ENCODE measurements at regions not wholly inside any gene's neighbourhood (a gene's known extent, or its start where the extent isn't known, plus 50 kb on each side); places are given as distances from the start of the nearest gene placed in this dataset.
"Not testable (repeated sequence)": the region's sequence is repeated elsewhere in the genome, so short reads cannot be mapped to it uniquely, and the experiment has no call there.

DNA sequence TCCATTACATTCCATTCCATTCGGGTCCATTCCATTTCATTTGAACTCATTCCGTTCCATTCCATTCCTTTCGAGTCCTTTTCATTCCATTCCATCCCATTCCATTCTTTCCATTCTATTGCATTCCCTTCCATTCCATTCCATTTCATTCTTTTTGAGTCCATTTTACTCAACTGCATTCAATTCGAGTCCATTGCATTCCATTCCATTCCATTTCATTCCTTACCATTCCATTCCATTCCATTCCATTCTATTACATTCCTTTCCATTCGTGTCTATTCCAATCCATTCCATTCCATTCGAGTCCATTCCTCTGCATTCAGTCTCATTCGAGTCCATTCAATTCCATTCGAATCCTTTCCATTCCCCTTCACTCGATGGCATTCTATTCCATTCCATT is 1128.8 kb downstream of the RPIA start:
- Histone ChIP-seq H2AFZ (ENCODE audit: low read length) (no peak overlapping the region), H3K27me3 (ENCODE audit: insufficient read depth, low read length) (no peaks in the 10 kb centered on the region), H3K36me3 (ENCODE audit: insufficient read depth, low read length) (no peaks in the 10 kb centered on the region), H3K4me3 (ENCODE audit: insufficient read depth, low read length) (no peak overlapping the region), H4K20me1 (ENCODE audit: insufficient read depth, low read length) (no peaks in the 10 kb centered on the region), H3K4me1 (ENCODE audit: insufficient read depth, low read length) (no peaks in the 10 kb centered on the region), H3K27ac (ENCODE audit: low read depth, low read length) (no peak overlapping the region), H3K9me3 (ENCODE audit: low read depth, low read length) (peaks cover 41% of the 10 kb centered on the region), H3K4me2 (ENCODE audit: insufficient read depth, low read length) (no peak overlapping the region), H3K79me2 (ENCODE audit: insufficient read depth, low read length) (no peaks in the 10 kb centered on the region)
- DNase-seq (ENCODE audit: insufficient read length, low spot score, missing footprints) = no peak
- TF ChIP-seq, protein P1, sequence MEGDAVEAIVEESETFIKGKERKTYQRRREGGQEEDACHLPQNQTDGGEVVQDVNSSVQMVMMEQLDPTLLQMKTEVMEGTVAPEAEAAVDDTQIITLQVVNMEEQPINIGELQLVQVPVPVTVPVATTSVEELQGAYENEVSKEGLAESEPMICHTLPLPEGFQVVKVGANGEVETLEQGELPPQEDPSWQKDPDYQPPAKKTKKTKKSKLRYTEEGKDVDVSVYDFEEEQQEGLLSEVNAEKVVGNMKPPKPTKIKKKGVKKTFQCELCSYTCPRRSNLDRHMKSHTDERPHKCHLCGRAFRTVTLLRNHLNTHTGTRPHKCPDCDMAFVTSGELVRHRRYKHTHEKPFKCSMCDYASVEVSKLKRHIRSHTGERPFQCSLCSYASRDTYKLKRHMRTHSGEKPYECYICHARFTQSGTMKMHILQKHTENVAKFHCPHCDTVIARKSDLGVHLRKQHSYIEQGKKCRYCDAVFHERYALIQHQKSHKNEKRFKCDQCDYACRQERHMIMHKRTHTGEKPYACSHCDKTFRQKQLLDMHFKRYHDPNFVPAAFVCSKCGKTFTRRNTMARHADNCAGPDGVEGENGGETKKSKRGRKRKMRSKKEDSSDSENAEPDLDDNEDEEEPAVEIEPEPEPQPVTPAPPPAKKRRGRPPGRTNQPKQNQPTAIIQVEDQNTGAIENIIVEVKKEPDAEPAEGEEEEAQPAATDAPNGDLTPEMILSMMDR (IDR thresholded peaks at IDR 0.05; ENCODE audit: extremely low read depth, low read depth, low read length) = no peak

DNA sequence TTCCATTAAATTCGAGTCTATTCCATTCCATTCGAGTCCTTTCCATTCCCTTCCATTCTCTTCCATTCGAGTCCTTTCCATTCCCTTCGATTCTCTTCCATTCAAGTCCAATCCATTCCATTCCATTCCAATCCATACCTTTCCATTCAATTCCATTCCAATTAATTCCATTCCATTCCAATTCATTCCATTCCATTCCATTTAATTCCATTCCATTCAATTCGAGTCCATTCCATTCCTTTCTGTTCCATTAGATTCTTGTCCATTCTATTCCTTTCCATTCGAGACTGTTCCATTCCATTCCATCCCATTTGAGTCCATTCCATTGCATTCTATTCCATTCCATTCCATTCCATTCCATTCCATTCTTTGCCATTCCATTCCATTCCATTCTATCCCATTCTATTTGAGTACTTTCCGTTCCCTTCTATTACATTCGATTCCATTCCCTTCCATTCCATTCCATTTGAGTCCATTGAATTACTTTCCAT is 1130.0 kb downstream of the RPIA start:
- Histone ChIP-seq H3K27me3 (ENCODE audit: insufficient read depth, low read length) (no peaks in the 10 kb centered on the region), H3K4me1 (ENCODE audit: insufficient read depth, low read length) (no peaks in the 10 kb centered on the region), H3K4me3 (ENCODE audit: insufficient read depth, low read length) (no peak overlapping the region), H3K9me3 (ENCODE audit: low read depth, low read length) (peaks cover 44% of the 10 kb centered on the region), H3K27ac (ENCODE audit: low read depth, low read length) (no peak overlapping the region), H3K36me3 (ENCODE audit: insufficient read depth, low read length) (no peaks in the 10 kb centered on the region), H4K20me1 (ENCODE audit: insufficient read depth, low read length) (no peaks in the 10 kb centered on the region), H3K79me2 (ENCODE audit: insufficient read depth, low read length) (no peaks in the 10 kb centered on the region), H3K4me2 (ENCODE audit: insufficient read depth, low read length) (no peak overlapping the region), H2AFZ (ENCODE audit: low read length) (no peak overlapping the region)
- no peak for DNase-seq (ENCODE audit: insufficient read length, low spot score, missing footprints)
- TF ChIP-seq, protein P1 (IDR thresholded peaks at IDR 0.05; ENCODE audit: extremely low read depth, low read depth, low read length) = no peak

DNA sequence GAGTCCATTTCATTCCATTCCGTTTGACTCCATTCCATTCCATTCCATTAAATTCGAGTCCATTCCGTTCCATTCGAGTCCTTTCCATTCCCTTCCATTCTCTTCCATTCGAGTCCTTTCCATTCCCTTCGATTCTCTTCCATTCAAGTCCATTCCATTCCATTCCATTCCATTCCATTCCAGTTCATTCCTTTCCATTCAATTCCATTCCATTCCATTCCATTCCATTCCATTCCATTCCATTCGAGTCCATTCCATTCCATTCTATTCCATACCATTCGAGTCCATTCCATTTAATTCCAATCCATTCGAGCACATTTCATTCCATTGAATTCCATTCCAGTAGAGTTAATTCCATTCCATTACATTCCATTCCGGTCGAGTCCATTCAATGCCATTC is 1130.9 kb downstream of the RPIA start:
- H3K9me3 ChIP-seq (ENCODE audit: low read depth, low read length) = peaks cover 51% of the 10 kb centered on the region
- H3K4me1 ChIP-seq (ENCODE audit: insufficient read depth, low read length); H3K4me3 ChIP-seq (ENCODE audit: insufficient read depth, low read length): not testable (repeated sequence)

DNA sequence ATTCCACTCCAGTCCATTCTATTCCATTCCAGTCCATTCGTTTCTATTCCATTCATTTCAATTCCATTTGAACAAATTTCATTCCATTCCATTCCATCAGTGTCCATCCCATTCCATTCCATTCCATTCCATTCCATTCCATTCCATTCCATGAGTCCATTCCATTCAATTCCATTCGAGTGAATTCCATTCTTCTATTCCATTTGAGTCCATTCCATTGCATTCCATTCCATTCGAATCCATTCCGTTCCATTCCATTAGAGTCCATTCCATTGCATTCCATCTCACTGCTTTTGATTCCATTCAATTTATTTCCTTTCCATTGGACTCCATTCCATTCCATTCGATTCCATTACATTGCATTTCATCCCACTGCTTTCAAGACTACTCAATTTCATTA is 1132.1 kb downstream of the RPIA start:
- Histone ChIP-seq H3K9me3 (ENCODE audit: low read depth, low read length) (peaks cover 42% of the 10 kb centered on the region), H3K4me2 (ENCODE audit: insufficient read depth, low read length) (no peak overlapping the region)

More for the DNA sequence above, 1130.9 kb downstream of the RPIA start:
- H3K36me3 ChIP-seq (ENCODE audit: insufficient read depth, low read length); H3K27ac ChIP-seq (ENCODE audit: low read depth, low read length); H3K4me2 ChIP-seq (ENCODE audit: insufficient read depth, low read length); H2AFZ ChIP-seq (ENCODE audit: low read length); H3K27me3 ChIP-seq (ENCODE audit: insufficient read depth, low read length); H4K20me1 ChIP-seq (ENCODE audit: insufficient read depth, low read length); H3K79me2 ChIP-seq (ENCODE audit: insufficient read depth, low read length); DNase-seq (ENCODE audit: insufficient read length, low spot score, missing footprints): not testable (repeated sequence)

More for the DNA sequence above, 1132.1 kb downstream of the RPIA start:
- no peak overlapping the region for H3K27ac ChIP-seq (ENCODE audit: low read depth, low read length)
- H3K36me3 ChIP-seq (ENCODE audit: insufficient read depth, low read length) = no peaks in the 10 kb centered on the region
- H3K79me2 ChIP-seq (ENCODE audit: insufficient read depth, low read length) = no peaks in the 10 kb centered on the region
- TF ChIP-seq, protein P1 (IDR thresholded peaks at IDR 0.05; ENCODE audit: extremely low read depth, low read depth, low read length) = no peak
- H4K20me1 ChIP-seq (ENCODE audit: insufficient read depth, low read length) = no peaks in the 10 kb centered on the region
- H2AFZ ChIP-seq (ENCODE audit: low read length) = no peak overlapping the region
- no peak for DNase-seq (ENCODE audit: insufficient read length, low spot score, missing footprints)
- H3K4me3 ChIP-seq (ENCODE audit: insufficient read depth, low read length) = no peak overlapping the region
- H3K27me3 ChIP-seq (ENCODE audit: insufficient read depth, low read length) = no peaks in the 10 kb centered on the region
- no peaks in the 10 kb centered on the region for H3K4me1 ChIP-seq (ENCODE audit: insufficient read depth, low read length)

All from osteoblast (primary cell).